ENCODE measurements at regions not wholly inside any gene's neighbourhood (a gene's known extent, or its start where the extent isn't known, plus 50 kb on each side); places are given as distances from the start of the nearest gene placed in this dataset.
"Not testable (repeated sequence)": the region's sequence is repeated elsewhere in the genome, so short reads cannot be mapped to it uniquely, and the experiment has no call there.

DNA sequence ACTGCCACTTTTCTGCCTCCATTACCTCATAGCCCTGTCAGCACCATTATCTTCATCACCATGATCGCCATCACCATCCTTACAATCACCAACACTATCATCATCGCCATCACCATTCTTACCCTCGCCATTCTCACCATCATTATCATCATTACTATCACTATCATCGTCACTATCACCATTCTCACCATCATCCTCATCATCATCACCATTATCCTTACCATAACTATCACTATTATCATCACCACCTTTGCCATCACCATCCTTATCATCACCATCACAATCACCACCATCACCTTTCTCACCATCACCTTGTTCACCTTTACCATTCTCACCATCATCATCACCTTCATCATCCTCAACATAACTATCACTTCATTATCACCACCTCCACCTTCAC lies 377.3 kb upstream of the ZNF337 start:
- H4K8ac ChIP-seq (ENCODE audit: low read length); H3K27me3 ChIP-seq (ENCODE audit: control insufficient read depth in 1 of 2, insufficient read depth in 1 of 2, low read length in 2 of 2); H3K4me2 ChIP-seq (ENCODE audit: low read length, poor library complexity, severe bottlenecking); H3K4me3 ChIP-seq (ENCODE audit: insufficient read depth in 1 of 2, low read depth in 1 of 2, low read length in 2 of 2); H2BK120ac ChIP-seq (ENCODE audit: low read depth, low read length); H2BK12ac ChIP-seq (ENCODE audit: low read length in 2 of 2); H2BK5ac ChIP-seq (ENCODE audit: low read depth, low read length, poor library complexity, severe bottlenecking); H3K4me1 ChIP-seq (ENCODE audit: control insufficient read depth, insufficient read depth, low read depth, low read length); H3K4ac ChIP-seq (ENCODE audit: low read depth in 1 of 2, low read length in 2 of 2); H3K14ac ChIP-seq (ENCODE audit: low read length in 2 of 2); H3K9ac ChIP-seq (ENCODE audit: low read length); H3K79me1 ChIP-seq (replicated peaks; ENCODE audit: low read length, poor library complexity, severe bottlenecking); H2AK5ac ChIP-seq (ENCODE audit: low read length, severe bottlenecking); H3K18ac ChIP-seq (ENCODE audit: low read depth in 1 of 2, low read length in 2 of 2); DNase-seq; H2BK15ac ChIP-seq (ENCODE audit: low read depth, poor library complexity, severe bottlenecking); H2AFZ ChIP-seq (ENCODE audit: low read depth, low read length); H3K36me3 ChIP-seq (ENCODE audit: control insufficient read depth in 1 of 2, insufficient read depth in 2 of 2, low read depth in 1 of 2, low read length in 2 of 2); H3K27ac ChIP-seq (ENCODE audit: low read length, poor library complexity, severe bottlenecking); H4K91ac ChIP-seq (ENCODE audit: low read length); H3K9me3 ChIP-seq (ENCODE audit: control insufficient read depth, low read length); H3K23ac ChIP-seq (ENCODE audit: low read length in 2 of 2): not testable (repeated sequence)
- 57% methylated on average over 4 of the region's 4 CpGs for WGBS

DNA sequence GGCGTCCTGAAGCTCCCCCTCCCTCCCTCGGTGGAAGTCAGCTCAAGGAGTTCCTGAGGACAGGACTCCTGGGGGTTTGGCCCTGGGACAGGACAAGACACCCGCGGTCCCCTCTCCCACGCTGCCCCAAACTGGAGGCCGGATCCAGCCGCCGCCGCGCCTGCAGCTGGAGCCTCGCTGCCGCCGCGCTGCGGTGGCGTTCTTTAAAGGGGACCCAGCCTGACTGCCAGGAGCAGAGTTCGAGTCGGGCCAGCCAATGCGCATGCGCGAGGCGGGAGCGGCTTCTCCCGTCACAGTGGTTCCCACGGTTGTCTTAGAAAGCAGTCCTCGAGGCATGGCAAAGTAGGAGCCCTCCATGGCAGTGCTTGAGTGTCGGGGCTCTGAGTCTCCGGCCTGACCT lies 362.7 kb upstream of the ZNF337 start:
- WGBS, result no CpG with 5 or more reads among the region's 28 CpGs
- not testable (repeated sequence) for H3K18ac ChIP-seq (ENCODE audit: low read depth in 1 of 2, low read length in 2 of 2)

DNA sequence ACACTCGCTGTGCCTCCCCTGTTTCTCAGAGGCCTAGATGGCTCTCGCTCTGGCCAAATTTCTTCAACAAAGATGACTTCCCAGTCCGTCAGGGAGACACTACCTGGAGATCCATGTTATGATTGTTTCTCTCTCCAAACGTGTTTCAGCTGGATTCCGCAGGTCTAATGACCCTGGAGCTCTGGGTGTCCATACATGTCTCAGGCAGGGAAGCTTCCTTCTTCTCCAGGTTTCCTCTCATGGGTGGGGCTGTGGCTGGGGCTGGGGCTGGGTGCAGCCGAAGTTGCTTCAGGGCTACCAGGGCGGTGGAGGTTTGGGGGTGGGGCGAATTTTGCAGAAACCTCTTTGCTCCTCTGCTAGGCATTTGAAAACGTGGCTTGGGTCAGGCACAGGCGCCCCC lies 361.8 kb upstream of the ZNF337 start:
- H3K14ac ChIP-seq (ENCODE audit: low read length in 2 of 2); H3K23ac ChIP-seq (ENCODE audit: low read length in 2 of 2); H2BK15ac ChIP-seq (ENCODE audit: low read depth, poor library complexity, severe bottlenecking); H3K27me3 ChIP-seq (ENCODE audit: control insufficient read depth in 1 of 2, insufficient read depth in 1 of 2, low read length in 2 of 2); H2BK120ac ChIP-seq (ENCODE audit: low read depth, low read length); H3K4me3 ChIP-seq (ENCODE audit: insufficient read depth in 1 of 2, low read depth in 1 of 2, low read length in 2 of 2); H3K4ac ChIP-seq (ENCODE audit: low read depth in 1 of 2, low read length in 2 of 2); H3K4me1 ChIP-seq (ENCODE audit: control insufficient read depth, insufficient read depth, low read depth, low read length); H2BK12ac ChIP-seq (ENCODE audit: low read length in 2 of 2); H2AK5ac ChIP-seq (ENCODE audit: low read length, severe bottlenecking); H3K79me1 ChIP-seq (replicated peaks; ENCODE audit: low read length, poor library complexity, severe bottlenecking); H3K36me3 ChIP-seq (ENCODE audit: control insufficient read depth in 1 of 2, insufficient read depth in 2 of 2, low read depth in 1 of 2, low read length in 2 of 2); H4K91ac ChIP-seq (ENCODE audit: low read length); H3K18ac ChIP-seq (ENCODE audit: low read depth in 1 of 2, low read length in 2 of 2); H3K4me2 ChIP-seq (ENCODE audit: low read length, poor library complexity, severe bottlenecking); H2BK5ac ChIP-seq (ENCODE audit: low read depth, low read length, poor library complexity, severe bottlenecking); H4K8ac ChIP-seq (ENCODE audit: low read length); H3K9me3 ChIP-seq (ENCODE audit: control insufficient read depth, low read length); H2AFZ ChIP-seq (ENCODE audit: low read depth, low read length); DNase-seq; H3K9ac ChIP-seq (ENCODE audit: low read length); H3K27ac ChIP-seq (ENCODE audit: low read length, poor library complexity, severe bottlenecking): not testable (repeated sequence)
- no CpG with 5 or more reads among the region's 10 CpGs for WGBS

More for the DNA sequence above, 362.7 kb upstream of the ZNF337 start:
- not testable (repeated sequence) for H3K27ac ChIP-seq (ENCODE audit: low read length, poor library complexity, severe bottlenecking); H3K23ac ChIP-seq (ENCODE audit: low read length in 2 of 2); H3K79me1 ChIP-seq (replicated peaks; ENCODE audit: low read length, poor library complexity, severe bottlenecking); H3K27me3 ChIP-seq (ENCODE audit: control insufficient read depth in 1 of 2, insufficient read depth in 1 of 2, low read length in 2 of 2); H3K9me3 ChIP-seq (ENCODE audit: control insufficient read depth, low read length); H4K8ac ChIP-seq (ENCODE audit: low read length); DNase-seq; H3K9ac ChIP-seq (ENCODE audit: low read length); H3K4me3 ChIP-seq (ENCODE audit: insufficient read depth in 1 of 2, low read depth in 1 of 2, low read length in 2 of 2); H3K4ac ChIP-seq (ENCODE audit: low read depth in 1 of 2, low read length in 2 of 2); H2AK5ac ChIP-seq (ENCODE audit: low read length, severe bottlenecking); H3K14ac ChIP-seq (ENCODE audit: low read length in 2 of 2); H2BK12ac ChIP-seq (ENCODE audit: low read length in 2 of 2); H2BK120ac ChIP-seq (ENCODE audit: low read depth, low read length); H3K4me2 ChIP-seq (ENCODE audit: low read length, poor library complexity, severe bottlenecking); H3K36me3 ChIP-seq (ENCODE audit: control insufficient read depth in 1 of 2, insufficient read depth in 2 of 2, low read depth in 1 of 2, low read length in 2 of 2); H4K91ac ChIP-seq (ENCODE audit: low read length); H2BK5ac ChIP-seq (ENCODE audit: low read depth, low read length, poor library complexity, severe bottlenecking); H2AFZ ChIP-seq (ENCODE audit: low read depth, low read length); H2BK15ac ChIP-seq (ENCODE audit: low read depth, poor library complexity, severe bottlenecking); H3K4me1 ChIP-seq (ENCODE audit: control insufficient read depth, insufficient read depth, low read depth, low read length)

DNA sequence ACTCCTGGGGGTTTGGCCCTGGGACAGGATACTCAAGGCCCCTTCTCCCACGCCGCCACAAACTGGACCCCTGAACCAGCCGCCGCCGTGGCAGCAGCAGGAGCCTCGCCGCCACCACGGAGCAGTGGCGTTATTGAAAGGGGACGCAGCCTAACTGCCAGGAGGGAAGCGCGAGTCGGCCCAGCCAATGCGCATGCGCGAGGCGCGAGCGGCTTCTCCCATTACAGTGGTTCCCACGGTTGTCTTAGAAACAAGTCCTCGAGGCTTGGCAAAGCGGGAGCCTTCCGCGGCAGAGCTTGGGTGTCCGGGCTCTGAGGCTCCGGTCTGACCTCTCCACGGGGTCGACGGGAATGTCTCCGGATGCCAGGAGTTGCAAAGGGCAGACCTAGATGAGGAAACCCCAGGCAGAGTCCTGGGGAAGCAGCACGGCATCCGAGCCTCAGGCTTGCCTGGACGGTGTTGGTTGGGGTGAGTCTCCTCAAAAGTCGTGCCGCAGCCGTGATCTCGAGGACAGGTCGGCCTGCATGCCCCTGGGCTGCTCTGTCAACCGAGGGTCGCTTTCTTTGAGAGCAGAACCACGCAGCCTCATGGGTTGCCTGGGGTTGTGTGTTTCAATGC lies 360.6 kb upstream of the ZNF337 start:
- not testable (repeated sequence) for H3K18ac ChIP-seq (ENCODE audit: low read depth in 1 of 2, low read length in 2 of 2); H3K4ac ChIP-seq (ENCODE audit: low read depth in 1 of 2, low read length in 2 of 2); H3K9me3 ChIP-seq (ENCODE audit: control insufficient read depth, low read length); H2BK15ac ChIP-seq (ENCODE audit: low read depth, poor library complexity, severe bottlenecking); H3K27me3 ChIP-seq (ENCODE audit: control insufficient read depth in 1 of 2, insufficient read depth in 1 of 2, low read length in 2 of 2); H2AK5ac ChIP-seq (ENCODE audit: low read length, severe bottlenecking); H3K23ac ChIP-seq (ENCODE audit: low read length in 2 of 2); H3K79me1 ChIP-seq (replicated peaks; ENCODE audit: low read length, poor library complexity, severe bottlenecking); H4K8ac ChIP-seq (ENCODE audit: low read length); DNase-seq; H2BK5ac ChIP-seq (ENCODE audit: low read depth, low read length, poor library complexity, severe bottlenecking); H2AFZ ChIP-seq (ENCODE audit: low read depth, low read length); H3K4me2 ChIP-seq (ENCODE audit: low read length, poor library complexity, severe bottlenecking); H3K36me3 ChIP-seq (ENCODE audit: control insufficient read depth in 1 of 2, insufficient read depth in 2 of 2, low read depth in 1 of 2, low read length in 2 of 2); H4K91ac ChIP-seq (ENCODE audit: low read length); H2BK120ac ChIP-seq (ENCODE audit: low read depth, low read length); H3K27ac ChIP-seq (ENCODE audit: low read length, poor library complexity, severe bottlenecking); H3K9ac ChIP-seq (ENCODE audit: low read length); H3K4me3 ChIP-seq (ENCODE audit: insufficient read depth in 1 of 2, low read depth in 1 of 2, low read length in 2 of 2); H2BK12ac ChIP-seq (ENCODE audit: low read length in 2 of 2); H3K4me1 ChIP-seq (ENCODE audit: control insufficient read depth, insufficient read depth, low read depth, low read length); H3K14ac ChIP-seq (ENCODE audit: low read length in 2 of 2)
- WGBS, result no CpG with 5 or more reads among the region's 41 CpGs
